Esophagus mucosa (tissue), 1 donor: ENCODE measurements at regions not wholly inside any gene's neighbourhood (a gene's known extent, or its start where the extent isn't known, plus 50 kb on each side); places are given as distances from the start of the nearest gene placed in this dataset.
"Not testable (repeated sequence)": the region's sequence is repeated elsewhere in the genome, so short reads cannot be mapped to it uniquely, and the experiment has no call there.

Experiments used
- ATAC-seq: fragments of 200-7000 bp; cut with Tn5 transposase; one replicate; pipeline ENCODE4 v1.9.1; 2020
- donor health status: DM: yes; HTN: yes; CAD: no.

- ATAC-seq = no peak
These were observed 383.1 kb downstream of the DLEU7 start for GRCh38 chr13:50460358-50460757.

- ATAC-seq = no peak
These were observed 382.3 kb downstream of the DLEU7 start for GRCh38 chr13:50461189-50461588.

DNA sequence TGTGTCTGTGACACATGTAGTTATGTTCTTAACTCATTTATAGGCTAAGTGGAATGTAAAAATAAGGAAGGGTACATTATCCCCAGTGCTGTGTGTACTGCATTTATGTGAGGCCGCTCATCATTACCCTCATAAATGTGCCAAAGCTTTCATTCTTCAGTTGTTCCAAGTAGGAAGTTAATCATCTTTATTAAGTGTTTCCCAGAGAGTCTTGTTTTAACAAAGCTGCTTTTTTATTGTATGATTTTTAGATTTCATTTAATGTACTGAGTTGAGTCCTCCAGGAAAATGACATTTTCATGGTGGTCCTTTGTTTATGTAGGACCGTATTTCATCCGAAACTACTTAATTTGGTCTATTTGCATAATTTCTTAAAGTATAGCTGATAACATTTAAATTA is 379.8 kb downstream of the DLEU7 start:
- no peak for ATAC-seq

- no peak for ATAC-seq
These were observed 378.9 kb downstream of the DLEU7 start for GRCh38 chr13:50464349-50465251.

- ATAC-seq = no peak
These were observed 377.0 kb downstream of the DLEU7 start for GRCh38 chr13:50466456-50466855.

GRCh38 chr13:50467156-50468110 is 376.1 kb downstream of the DLEU7 start:
- ATAC-seq = no peak

- ATAC-seq = no peak
These were observed 374.4 kb downstream of the DLEU7 start for GRCh38 chr13:50468849-50469669.

- ATAC-seq = not testable (repeated sequence)
These were observed 370.4 kb downstream of the DLEU7 start for GRCh38 chr13:50473050-50473449.

DNA sequence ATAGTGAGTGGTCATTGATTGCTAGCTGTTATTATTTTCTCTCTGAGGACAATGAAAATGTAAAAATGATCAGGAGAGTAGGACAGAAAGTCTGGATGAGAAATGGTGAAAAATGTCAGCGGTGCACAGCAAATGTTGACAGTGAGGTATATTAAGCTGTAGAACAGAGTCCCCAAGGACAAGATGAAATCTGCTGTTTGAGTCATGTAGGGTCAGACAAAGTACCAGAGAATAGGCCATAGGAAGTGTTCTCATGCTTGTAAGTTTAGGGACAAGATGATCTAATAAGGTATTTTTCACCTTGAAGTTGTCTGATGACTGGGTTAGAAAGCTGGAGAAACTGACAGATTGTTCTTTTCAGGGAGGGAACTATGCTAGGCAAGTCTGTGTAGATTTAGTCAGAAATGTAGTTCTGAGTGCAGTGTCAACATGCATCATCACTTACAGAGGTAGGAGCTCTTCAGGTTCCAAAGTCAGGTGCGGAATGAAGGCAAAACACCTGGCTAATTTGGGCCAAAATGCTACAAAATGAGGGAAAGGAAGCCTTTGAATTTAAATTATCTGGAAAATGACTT is 369.3 kb downstream of the DLEU7 start:
- ATAC-seq = no peak

- ATAC-seq = no peak
These were observed 366.8 kb downstream of the DLEU7 start for GRCh38 chr13:50476577-50477285.

- ATAC-seq = no peak
These were observed 361.6 kb downstream of the DLEU7 start for GRCh38 chr13:50481936-50482335.

GRCh38 chr13:50483416-50483815 is 360.1 kb downstream of the DLEU7 start:
- ATAC-seq = no peak

GRCh38 chr13:50484472-50485113 is 358.9 kb downstream of the DLEU7 start:
- no peak for ATAC-seq

GRCh38 chr13:50485979-50486935 is 357.2 kb downstream of the DLEU7 start:
- ATAC-seq = no peak

GRCh38 chr13:50493683-50494082 is 349.8 kb downstream of the DLEU7 start:
- no peak for ATAC-seq

DNA sequence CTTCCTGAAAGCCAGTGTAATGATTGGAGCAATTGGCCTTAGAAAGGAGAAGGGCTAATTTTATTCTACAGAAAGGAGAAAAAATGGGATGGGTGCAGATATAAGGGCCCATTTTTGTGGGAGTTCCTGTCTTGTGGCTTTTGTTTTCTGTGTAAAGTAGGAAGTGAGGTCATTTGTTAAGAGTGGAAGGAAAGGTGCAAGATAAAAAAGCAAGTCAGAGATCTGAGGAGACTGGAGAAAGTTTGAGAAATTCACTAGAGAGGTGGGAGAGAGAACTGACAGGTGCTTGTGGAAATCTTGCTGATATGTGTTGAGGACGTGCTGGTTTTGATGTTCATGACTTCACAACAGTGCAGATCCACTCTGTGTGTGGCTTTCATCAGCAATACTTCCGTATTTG is 349.4 kb downstream of the DLEU7 start:
- no peak for ATAC-seq

GRCh38 chr13:50503212-50503611 is 340.3 kb downstream of the DLEU7 start:
- ATAC-seq = not testable (repeated sequence)

- no peak for ATAC-seq
These were observed 334.3 kb downstream of the DLEU7 start for GRCh38 chr13:50509167-50509566.

- ATAC-seq = no peak
These were observed 333.6 kb downstream of the DLEU7 start for GRCh38 chr13:50509771-50510441.
